OCI-LY7 (cell line): ENCODE measurements at regions not wholly inside any gene's neighbourhood (a gene's known extent, or its start where the extent isn't known, plus 50 kb on each side); places are given as distances from the start of the nearest gene placed in this dataset.

Source experiments
- BruUV-seq: library from RNA; stranded (reverse); fragments of 400-500 nt; replicated peaks from 2 replicates; lab custom pipeline; 2021; lab: Mats Ljungman, UMichigan
- CTCF ChIA-PET: fragments of 300-600 bp; sonication (Branson Sonifier 250); formaldehyde crosslinking; loops from one replicate; lab custom pipeline; 2022; ENCODE audit warnings: antibody characterized with exemption; ENCODE audit not compliant: unreplicated experiment; lab: Charles Lee
- POLR2A ChIA-PET: fragments of 300-600 bp; sonication (Branson Sonifier 250); formaldehyde crosslinking; loops from one replicate; lab custom pipeline; 2022; ENCODE audit warnings: antibody characterized with exemption; lab: Charles Lee
- DNase-seq: peaks from one replicate; pipeline ENCODE4 v3.0.0-alpha.2; 2015; ENCODE audit warnings: low spot score
- H2AFZ ChIP-seq: fragments of 200-600 bp; sonication (generic), shearing (Covaris generic); 2 replicates; pipeline ENCODE4 v1.6.1; 2014; ENCODE audit warnings: mild to moderate bottlenecking, antibody characterized with exemption, low read length, moderate library complexity
- H3K27ac ChIP-seq: fragments of 200-600 bp; sonication (generic); 2 replicates; pipeline ENCODE4 v1.5.1; 2014; ENCODE audit warnings: mixed run types, low read depth, mild to moderate bottlenecking, moderate library complexity, low read length, inconsistent platforms; ENCODE audit not compliant: poor library complexity, severe bottlenecking
- H3K36me3 ChIP-seq: fragments of 200-600 bp; sonication (generic); 2 replicates; pipeline ENCODE4 v1.6.1; 2014; ENCODE audit warnings: mild to moderate bottlenecking, antibody characterized with exemption, low read length, moderate library complexity, mixed read lengths; ENCODE audit not compliant: insufficient read depth
- H3K4me1 ChIP-seq: fragments of 200-600 bp; sonication (generic); 2 replicates; pipeline ENCODE4 v1.5.1; 2014; ENCODE audit warnings: mild to moderate bottlenecking, low read length; ENCODE audit not compliant: insufficient read depth, poor library complexity, severe bottlenecking
- H3K4me2 ChIP-seq: fragments of 200-600 bp; sonication (generic); 2 replicates; pipeline ENCODE4 v1.6.1; 2014; ENCODE audit warnings: mild to moderate bottlenecking, low read length
- H3K4me3 ChIP-seq: fragments of 200-600 bp; sonication (generic); 2 replicates; pipeline ENCODE4 v1.5.1; 2014; ENCODE audit warnings: mild to moderate bottlenecking, low read depth, low read length; ENCODE audit not compliant: poor library complexity, severe bottlenecking
- H3K79me2 ChIP-seq: fragments of 200-600 bp; sonication (generic); 2 replicates; pipeline ENCODE4 v1.6.1; 2016; ENCODE audit warnings: low read depth, mild to moderate bottlenecking, low read length, moderate library complexity, mixed read lengths; ENCODE audit not compliant: insufficient read depth
- H3K9me2 ChIP-seq: fragments of 200-600 bp; sonication (generic); 2 replicates; pipeline ENCODE4 v1.6.1; 2016; ENCODE audit warnings: mild to moderate bottlenecking, low read length, mixed read lengths; ENCODE audit not compliant: insufficient read depth
- H3K9me3 ChIP-seq: fragments of 200-600 bp; sonication (generic); 2 replicates; pipeline ENCODE4 v1.6.1; 2014; ENCODE audit warnings: mild to moderate bottlenecking, mixed run types, low read length, mixed read lengths
- H4K20me1 ChIP-seq: fragments of 200-600 bp; sonication (generic); 2 replicates; pipeline ENCODE4 v1.6.1; 2014; ENCODE audit warnings: mild to moderate bottlenecking, antibody characterized with exemption, low read length, moderate library complexity, mixed read lengths; ENCODE audit not compliant: insufficient read depth
- EZH2phosphoT487 ChIP-seq: fragments of 200-600 bp; sonication (generic); IDR thresholded peaks from 2 replicates; pipeline ENCODE4 v1.6.1; 2018; ENCODE audit warnings: low read depth, borderline replicate concordance, mild to moderate bottlenecking, mixed run types, antibody characterized with exemption, low read length, moderate library complexity, mixed read lengths
- intact Hi-C: fragments of 100-400 bp; cut with micrococcal nuclease; formaldehyde crosslinking; loops from one replicate; pipeline ENCODE4 v1.10.0; 2022; ENCODE audit not compliant: unreplicated experiment
- TF ChIP-seq, protein P1 (sequence below): fragments of 200-600 bp; sonication (generic); conservative IDR thresholded peaks from 2 replicates; pipeline ENCODE4 v1.5.1; 2014; ENCODE audit warnings: mild to moderate bottlenecking, antibody characterized with exemption, low read length, moderate library complexity, mixed read lengths

DNA sequence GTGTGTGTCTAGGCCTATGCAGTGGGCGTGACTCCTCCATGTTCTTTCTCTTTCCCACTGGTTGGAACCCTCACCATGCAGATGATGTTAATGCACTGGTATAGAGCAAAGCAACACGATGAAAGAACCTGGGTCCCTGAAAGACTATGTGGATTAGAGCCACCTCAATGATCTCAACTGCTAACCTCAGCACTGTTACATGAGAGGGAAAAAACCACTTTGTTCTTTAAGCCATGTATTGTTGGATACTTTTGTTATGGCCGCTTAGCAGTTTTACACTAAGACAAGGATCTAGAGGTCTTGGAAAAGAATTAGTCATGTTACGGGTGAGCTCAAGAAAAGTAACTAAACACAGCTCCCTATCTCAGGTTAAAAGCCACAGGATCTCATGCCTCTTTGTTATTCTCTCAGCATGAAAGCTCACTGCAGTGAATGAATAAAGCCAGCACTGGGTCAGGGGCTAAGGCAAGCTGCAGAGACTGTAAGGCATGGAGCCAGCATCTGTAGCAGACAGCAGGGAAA is 56.6 kb upstream of the RBBP6 start:
- no peak overlapping the region for H3K4me2 ChIP-seq
- no peaks in the 10 kb centered on the region for H3K36me3 ChIP-seq
- H3K9me3 ChIP-seq, result no peaks in the 10 kb centered on the region
- H3K4me3 ChIP-seq, result no peak overlapping the region
- no peaks in the 10 kb centered on the region for H4K20me1 ChIP-seq
- TF ChIP-seq, protein P1, sequence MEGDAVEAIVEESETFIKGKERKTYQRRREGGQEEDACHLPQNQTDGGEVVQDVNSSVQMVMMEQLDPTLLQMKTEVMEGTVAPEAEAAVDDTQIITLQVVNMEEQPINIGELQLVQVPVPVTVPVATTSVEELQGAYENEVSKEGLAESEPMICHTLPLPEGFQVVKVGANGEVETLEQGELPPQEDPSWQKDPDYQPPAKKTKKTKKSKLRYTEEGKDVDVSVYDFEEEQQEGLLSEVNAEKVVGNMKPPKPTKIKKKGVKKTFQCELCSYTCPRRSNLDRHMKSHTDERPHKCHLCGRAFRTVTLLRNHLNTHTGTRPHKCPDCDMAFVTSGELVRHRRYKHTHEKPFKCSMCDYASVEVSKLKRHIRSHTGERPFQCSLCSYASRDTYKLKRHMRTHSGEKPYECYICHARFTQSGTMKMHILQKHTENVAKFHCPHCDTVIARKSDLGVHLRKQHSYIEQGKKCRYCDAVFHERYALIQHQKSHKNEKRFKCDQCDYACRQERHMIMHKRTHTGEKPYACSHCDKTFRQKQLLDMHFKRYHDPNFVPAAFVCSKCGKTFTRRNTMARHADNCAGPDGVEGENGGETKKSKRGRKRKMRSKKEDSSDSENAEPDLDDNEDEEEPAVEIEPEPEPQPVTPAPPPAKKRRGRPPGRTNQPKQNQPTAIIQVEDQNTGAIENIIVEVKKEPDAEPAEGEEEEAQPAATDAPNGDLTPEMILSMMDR, result no peak
- no peak for TF ChIP-seq EZH2phosphoT487
- H3K27ac ChIP-seq, result no peak overlapping the region
- DNase-seq, result no peak
- H3K79me2 ChIP-seq, result no peaks in the 10 kb centered on the region
- no TSS peak for BruUV-seq
- H3K4me1 ChIP-seq, result no peaks in the 10 kb centered on the region
- no peak overlapping the region for H2AFZ ChIP-seq
- no peaks in the 10 kb centered on the region for H3K9me2 ChIP-seq
- ChIA-PET CTCF (no interaction called here), POLR2A (interaction anchor here (0.8 to 1.2 kb wide), 2 partner anchors 13 to 361 kb away, joined by 3 read pairs; no protein-coding TSS in a partner anchor)
- intact Hi-C loops, result no loop called here

DNA sequence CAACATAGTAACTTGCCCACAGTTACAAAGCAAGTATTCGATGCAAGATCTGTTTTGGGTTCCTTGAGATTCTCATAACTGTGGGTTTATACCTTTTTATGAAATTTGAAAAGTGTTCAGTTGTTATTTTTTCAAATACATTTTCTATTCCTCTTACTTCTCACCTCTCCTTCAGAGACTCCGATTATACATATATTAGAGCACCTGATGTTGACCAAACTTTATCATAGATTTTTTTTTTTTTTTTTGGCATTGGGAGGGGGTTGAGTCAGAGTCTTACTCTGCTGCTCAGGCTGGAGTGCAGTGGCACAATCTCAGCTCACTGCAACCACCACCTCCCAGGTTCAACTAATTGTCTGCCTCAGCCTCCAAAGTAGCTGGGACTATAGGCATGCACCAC is 51.3 kb upstream of the RBBP6 start:
- intact Hi-C loops, result no loop called here
- Histone ChIP-seq H3K4me3 (no peak overlapping the region), H3K9me3 (no peaks in the 10 kb centered on the region), H3K79me2 (no peaks in the 10 kb centered on the region), H3K4me1 (no peaks in the 10 kb centered on the region), H2AFZ (no peak overlapping the region), H3K4me2 (no peak overlapping the region), H3K9me2 (no peaks in the 10 kb centered on the region), H3K27ac (no peak overlapping the region), H3K36me3 (no peaks in the 10 kb centered on the region), H4K20me1 (no peaks in the 10 kb centered on the region)
- CTCF ChIA-PET, result no interaction called here
- POLR2A ChIA-PET, result no interaction called here
- no peak for TF ChIP-seq EZH2phosphoT487
- TF ChIP-seq, protein P1, result no peak
- DNase-seq, result no peak
- BruUV-seq, result no TSS peak
